Spinal cord (tissue), 9 donors: ENCODE measurements at regions not wholly inside any gene's neighbourhood (a gene's known extent, or its start where the extent isn't known, plus 50 kb on each side); places are given as distances from the start of the nearest gene placed in this dataset.

Source experiments
- DNase-seq, 6 donors: peaks; one replicate each; pipeline versions ENCODE4 v3.0.0 to v3.0.0-alpha.2; 2013 to 2015; ENCODE audit warnings: low spot score in 6 of 6, low read depth in 4 of 6
- H3K27ac ChIP-seq: one replicate; pipeline ENCODE4 v1.5.1; 2013; ENCODE audit warnings: low read depth, low read length, control low read depth
- H3K27me3 ChIP-seq: one replicate; pipeline ENCODE4 v1.6.1; 2013; ENCODE audit warnings: low read length; ENCODE audit not compliant: control insufficient read depth, insufficient read depth
- H3K36me3 ChIP-seq: one replicate; pipeline ENCODE4 v1.6.1; 2013; ENCODE audit warnings: low read length; ENCODE audit not compliant: control insufficient read depth, insufficient read depth
- H3K4me1 ChIP-seq: one replicate; pipeline ENCODE4 v1.6.1; 2013; ENCODE audit warnings: low read length; ENCODE audit not compliant: control insufficient read depth, insufficient read depth
- H3K4me3 ChIP-seq: one replicate; pipeline ENCODE4 v1.5.1; 2013; ENCODE audit warnings: low read depth, low read length, control low read depth
- H3K9me3 ChIP-seq: one replicate; pipeline ENCODE4 v1.6.1; 2013; ENCODE audit warnings: low read length; ENCODE audit not compliant: control insufficient read depth, insufficient read depth
- WGBS: methylation state at CpG from one replicate; pipeline ENCODE4 v1.1.5; 2013; ENCODE audit warnings: missing lambda C conversion rate; ENCODE audit not compliant: insufficient coverage; 5-methylcytosine and 5-hydroxymethylcytosine counted together
- donor health status: healthy.

GRCh38 chr3:139203752-139204151 lies 140.1 kb upstream of the MRPS22 start:
- DNase-seq: no peak
- Histone ChIP-seq H3K36me3 (no peaks in the 10 kb centered on the region), H3K4me1 (no peaks in the 10 kb centered on the region), H3K4me3 (no peak overlapping the region), H3K27ac (no peak overlapping the region), H3K27me3 (no peaks in the 10 kb centered on the region), H3K9me3 (no peaks in the 10 kb centered on the region)
- 94% methylated on average over 2 of the region's 2 CpGs for WGBS

GRCh38 chr3:139204728-139205127 lies 139.1 kb upstream of the MRPS22 start:
- DNase-seq: no peak
- no peaks in the 10 kb centered on the region for H3K27me3 ChIP-seq
- no peaks in the 10 kb centered on the region for H3K9me3 ChIP-seq
- 60% methylated on average over 1 of the region's 1 CpG for WGBS
- no peaks in the 10 kb centered on the region for H3K36me3 ChIP-seq
- H3K4me1 ChIP-seq: no peaks in the 10 kb centered on the region
- no peak overlapping the region for H3K27ac ChIP-seq
- H3K4me3 ChIP-seq: no peak overlapping the region

GRCh38 chr3:139213936-139214335 lies 129.9 kb upstream of the MRPS22 start:
- H3K9me3 ChIP-seq: peaks cover 3% of the 10 kb centered on the region
- H3K27me3 ChIP-seq: no peaks in the 10 kb centered on the region
- no peaks in the 10 kb centered on the region for H3K36me3 ChIP-seq
- WGBS: 83% methylated on average over 1 of the region's 5 CpGs
- no peak for DNase-seq
- no peaks in the 10 kb centered on the region for H3K4me1 ChIP-seq
- no peak overlapping the region for H3K27ac ChIP-seq
- H3K4me3 ChIP-seq: no peak overlapping the region

- H3K27ac ChIP-seq: no peak overlapping the region
- no peak for DNase-seq
- no peaks in the 10 kb centered on the region for H3K36me3 ChIP-seq
- no peaks in the 10 kb centered on the region for H3K4me1 ChIP-seq
- no peak overlapping the region for H3K4me3 ChIP-seq
- H3K9me3 ChIP-seq: no peaks in the 10 kb centered on the region
- no peaks in the 10 kb centered on the region for H3K27me3 ChIP-seq
Observed at GRCh38 chr3:139216958-139217357, 126.9 kb upstream of the MRPS22 start.

GRCh38 chr3:139217633-139218032 lies 126.2 kb upstream of the MRPS22 start:
- no peaks in the 10 kb centered on the region for H3K36me3 ChIP-seq
- no peak overlapping the region for H3K27ac ChIP-seq
- H3K27me3 ChIP-seq: no peaks in the 10 kb centered on the region
- H3K9me3 ChIP-seq: no peaks in the 10 kb centered on the region
- H3K4me1 ChIP-seq: no peaks in the 10 kb centered on the region
- WGBS: 100% methylated on average over 2 of the region's 3 CpGs
- DNase-seq: no peak
- no peak overlapping the region for H3K4me3 ChIP-seq

GRCh38 chr3:139218046-139218445 lies 125.8 kb upstream of the MRPS22 start:
- Histone ChIP-seq H3K4me3 (no peak overlapping the region), H3K36me3 (no peaks in the 10 kb centered on the region), H3K27ac (no peak overlapping the region), H3K4me1 (no peaks in the 10 kb centered on the region), H3K27me3 (no peaks in the 10 kb centered on the region), H3K9me3 (no peaks in the 10 kb centered on the region)
- DNase-seq: no peak
- WGBS: 92% methylated on average over 2 of the region's 2 CpGs

- Histone ChIP-seq H3K4me3 (no peak overlapping the region), H3K9me3 (no peaks in the 10 kb centered on the region), H3K36me3 (no peaks in the 10 kb centered on the region), H3K27me3 (no peaks in the 10 kb centered on the region), H3K4me1 (no peaks in the 10 kb centered on the region), H3K27ac (no peak overlapping the region)
- WGBS: 94% methylated on average over 3 of the region's 4 CpGs
- no peak for DNase-seq
Observed at GRCh38 chr3:139219463-139219862, 124.4 kb upstream of the MRPS22 start.

GRCh38 chr3:139222100-139222657 lies 121.6 kb upstream of the MRPS22 start:
- no peaks in the 10 kb centered on the region for H3K27me3 ChIP-seq
- H3K36me3 ChIP-seq: no peaks in the 10 kb centered on the region
- whole genome bisulfite sequencing: 64% methylated on average over 5 of the region's 8 CpGs

GRCh38 chr3:139225548-139225947 lies 118.3 kb upstream of the MRPS22 start:
- peaks cover 4% of the 10 kb centered on the region for H3K27me3 ChIP-seq
- no peaks in the 10 kb centered on the region for H3K9me3 ChIP-seq
- WGBS: 62% methylated on average over 4 of the region's 4 CpGs
- H3K4me1 ChIP-seq: peaks cover 14% of the 10 kb centered on the region
- DNase-seq: no peak
- no peak overlapping the region for H3K27ac ChIP-seq
- no peaks in the 10 kb centered on the region for H3K36me3 ChIP-seq
- H3K4me3 ChIP-seq: no peak overlapping the region

More at GRCh38 chr3:139222100-139222657, 121.6 kb upstream of the MRPS22 start:
- no peak overlapping the region for H3K27ac ChIP-seq
- H3K9me3 ChIP-seq: no peaks in the 10 kb centered on the region
- no peak overlapping the region for H3K4me3 ChIP-seq
- no peak for DNase-seq
- H3K4me1 ChIP-seq: peaks cover 8% of the 10 kb centered on the region

- DNase-seq: no peak
- WGBS: 71% methylated on average over 3 of the region's 3 CpGs
- H3K4me3 ChIP-seq: no peak overlapping the region
- no peaks in the 10 kb centered on the region for H3K36me3 ChIP-seq
- peaks cover 14% of the 10 kb centered on the region for H3K4me1 ChIP-seq
- H3K9me3 ChIP-seq: no peaks in the 10 kb centered on the region
- H3K27me3 ChIP-seq: peaks cover 4% of the 10 kb centered on the region
- no peak overlapping the region for H3K27ac ChIP-seq
Observed at GRCh38 chr3:139226731-139227130, 117.1 kb upstream of the MRPS22 start.
